Activated CD4-positive, CD25-positive, alpha-beta regulatory T cell treated with anti-CD3 and anti-CD28 coated beads, Interleukin-2, amount 50 U/mL, for 24 hours (primary cell): ENCODE measurements at regions not wholly inside any gene's neighbourhood (a gene's known extent, or its start where the extent isn't known, plus 50 kb on each side); places are given as distances from the start of the nearest gene placed in this dataset.
"Not testable (repeated sequence)": the region's sequence is repeated elsewhere in the genome, so short reads cannot be mapped to it uniquely, and the experiment has no call there.

ENCODE experiments used
- ATAC-seq, 2 donors: fragments of 150-1000 bp; cut with Tn5 transposase; one replicate each; pipeline ENCODE4 v1.10.0; 2021; ENCODE audit warnings: mild to moderate bottlenecking in 1 of 2, moderate library complexity in 1 of 2

DNA sequence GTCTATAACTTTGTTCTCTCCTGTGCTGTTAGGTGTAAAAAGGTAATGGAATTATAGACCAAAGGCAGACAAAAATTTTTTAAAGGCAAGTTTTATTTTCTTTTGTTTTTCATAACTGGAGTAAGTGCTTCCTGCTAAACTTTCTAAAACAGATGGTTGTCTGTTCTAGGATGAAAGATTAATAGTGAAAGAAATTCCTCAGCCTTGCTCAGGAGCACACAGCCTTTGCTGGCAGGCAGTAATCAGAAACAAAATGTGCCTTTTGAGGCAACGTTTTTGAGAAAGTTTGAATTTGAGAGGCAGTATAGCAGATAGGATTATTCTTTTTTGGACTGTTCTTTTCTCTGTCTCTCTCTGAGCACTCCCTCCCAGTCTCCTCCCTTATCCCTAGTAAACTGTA, 2749.5 kb downstream of the PCDH9 start:
- ATAC-seq: no peak

DNA sequence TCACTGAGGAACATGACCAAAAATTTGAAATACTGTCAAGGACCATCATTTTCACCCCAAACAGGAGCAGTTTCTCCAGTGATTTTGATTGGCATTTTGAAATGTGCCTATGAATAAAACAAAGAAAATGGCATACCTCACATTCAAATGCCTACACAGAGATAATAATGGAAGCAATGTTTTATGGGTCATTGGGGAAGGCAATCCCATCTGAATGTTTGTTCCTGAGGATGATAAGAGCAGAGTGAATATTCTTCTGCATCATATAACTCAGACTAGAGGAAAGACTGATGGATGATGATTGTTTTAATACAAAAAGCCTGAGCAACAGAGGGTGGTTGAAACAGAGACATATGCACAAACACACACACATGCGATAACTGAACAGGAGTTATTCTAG, 2749.9 kb downstream of the PCDH9 start:
- ATAC-seq: no peak

DNA sequence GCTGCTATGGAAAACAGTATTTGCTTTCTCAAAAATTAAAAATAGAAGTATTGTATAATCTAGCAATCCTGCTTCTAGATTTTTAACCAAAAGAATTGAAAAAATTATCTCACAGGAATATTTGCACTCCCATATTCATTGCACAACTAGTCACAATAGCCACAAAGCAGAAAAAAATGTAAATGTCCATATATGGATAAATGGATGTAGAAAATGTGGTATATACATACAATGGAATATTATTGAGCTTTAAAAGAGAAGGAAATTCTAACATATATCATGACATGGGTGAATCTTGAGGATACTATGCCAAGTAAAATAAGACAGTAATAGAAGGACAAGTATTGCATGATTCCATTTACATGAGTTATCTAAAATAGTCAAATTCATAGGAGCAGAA, 2753.0 kb downstream of the PCDH9 start:
- no peak for ATAC-seq

DNA sequence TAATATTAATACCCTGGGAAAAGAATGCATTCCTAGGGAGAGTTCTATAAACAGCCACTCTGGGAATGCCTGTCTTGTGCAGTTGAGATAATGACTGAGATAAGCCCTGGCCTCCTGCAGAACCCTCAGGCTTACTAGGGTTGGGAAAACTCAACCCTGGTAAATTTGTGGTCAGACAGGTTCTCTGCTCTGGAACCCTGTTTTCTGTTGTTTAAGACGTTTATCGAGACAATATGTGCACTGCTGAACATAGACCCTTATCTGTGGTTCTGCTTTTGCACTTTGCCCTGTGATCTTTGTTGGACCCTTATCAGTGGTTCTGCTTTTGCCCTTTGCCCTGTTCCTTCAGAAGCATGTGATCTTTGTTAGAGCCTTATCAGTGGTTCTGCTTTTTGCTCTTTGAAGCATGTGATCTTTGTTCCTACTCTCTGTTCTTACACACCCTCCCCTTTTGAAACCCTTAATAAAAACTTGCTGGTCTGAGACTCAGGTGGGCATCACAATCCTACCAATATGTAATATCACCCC, 2754.0 kb downstream of the PCDH9 start:
- not testable (repeated sequence) for ATAC-seq

DNA sequence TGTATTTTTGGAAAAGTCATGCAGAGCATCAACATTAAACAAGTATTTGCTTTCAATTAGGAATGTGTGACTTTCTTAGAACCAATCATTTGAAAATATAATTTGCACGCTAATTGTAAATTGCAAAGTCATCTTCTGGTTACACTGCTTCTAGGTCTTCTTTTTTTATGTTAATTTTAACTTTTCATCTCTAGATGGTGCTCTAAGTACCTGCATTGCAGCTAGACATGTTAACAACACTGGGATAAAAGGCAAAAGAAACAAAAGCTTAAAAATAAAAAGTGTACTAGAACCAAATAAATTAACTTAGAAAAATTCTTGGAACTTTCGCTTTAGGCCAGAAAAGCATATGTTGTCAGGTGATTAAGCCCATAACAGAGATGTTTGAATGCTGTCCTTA, 2758.2 kb downstream of the PCDH9 start:
- no peak for ATAC-seq

DNA sequence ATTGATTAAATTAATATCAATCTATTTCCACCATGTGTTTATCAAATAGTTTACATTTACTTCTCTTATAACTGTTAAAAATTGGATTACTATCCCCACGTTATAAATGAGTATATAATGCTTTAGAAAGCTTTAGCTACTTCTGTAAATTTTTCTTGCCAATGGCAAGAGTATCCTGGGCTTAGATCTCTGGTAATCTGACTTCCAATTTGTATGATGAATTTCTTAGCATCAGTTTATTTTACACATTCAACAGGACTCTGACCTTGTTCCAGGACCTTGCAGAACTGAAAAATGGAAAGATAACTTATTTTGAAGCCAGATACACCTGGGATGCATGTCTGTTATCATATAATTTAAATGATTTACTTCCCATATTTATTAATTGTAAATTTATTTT, 2759.4 kb downstream of the PCDH9 start:
- no peak for ATAC-seq

DNA sequence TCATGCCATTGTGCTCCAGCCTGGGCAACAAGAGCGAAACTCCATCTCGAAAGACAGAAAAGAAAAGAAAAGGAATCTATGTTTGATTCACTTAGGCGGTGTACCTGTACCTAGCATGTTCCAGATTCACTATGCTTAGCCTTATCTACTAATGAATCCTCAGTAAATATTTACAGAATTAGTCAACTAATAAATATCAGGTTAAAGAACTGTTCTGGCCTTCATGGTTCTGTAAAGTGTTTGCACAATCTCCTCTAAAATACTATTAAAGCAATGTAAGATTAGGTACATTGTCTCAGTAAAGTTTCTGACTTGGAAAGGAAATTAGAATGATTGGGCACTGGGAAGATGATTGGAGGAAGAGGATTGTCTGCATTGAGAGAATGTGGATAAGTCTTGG, 2770.4 kb downstream of the PCDH9 start:
- no peak for ATAC-seq

DNA sequence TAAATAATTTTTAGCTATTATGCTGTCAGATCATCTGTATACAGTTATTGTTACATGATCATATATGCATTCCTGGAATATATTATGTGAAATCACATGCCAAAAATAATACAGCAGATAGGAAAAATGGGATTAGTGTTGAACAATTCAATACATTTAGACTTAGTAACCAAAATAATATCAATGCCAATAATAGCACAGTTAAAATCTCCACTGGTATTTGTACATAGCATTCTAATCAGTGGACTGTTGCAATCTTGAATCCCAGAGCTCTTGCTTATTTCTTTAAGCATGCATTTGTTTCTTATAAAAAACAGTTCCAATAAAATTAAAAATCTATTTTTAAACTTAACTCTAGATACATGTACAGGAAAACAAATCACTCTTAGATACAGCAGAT, 2772.2 kb downstream of the PCDH9 start:
- ATAC-seq: no peak

DNA sequence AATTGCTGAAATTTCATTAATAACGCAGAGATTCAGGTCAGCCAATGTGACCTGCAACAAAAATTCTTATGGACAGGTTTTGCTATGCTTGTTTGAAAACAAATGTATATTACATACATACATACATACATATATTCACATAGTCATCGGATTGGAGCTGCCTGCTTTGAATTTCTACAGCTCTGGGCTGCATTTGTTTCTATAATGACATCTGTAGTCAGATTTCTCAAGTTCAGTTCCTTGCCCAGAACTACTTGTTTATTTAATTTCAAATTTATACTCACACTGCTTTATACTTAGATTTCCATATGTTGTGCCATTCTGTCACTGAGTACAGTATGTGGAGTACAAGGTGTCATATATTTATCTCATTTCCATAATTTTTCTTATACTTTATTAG, 2775.0 kb downstream of the PCDH9 start:
- ATAC-seq: no peak

DNA sequence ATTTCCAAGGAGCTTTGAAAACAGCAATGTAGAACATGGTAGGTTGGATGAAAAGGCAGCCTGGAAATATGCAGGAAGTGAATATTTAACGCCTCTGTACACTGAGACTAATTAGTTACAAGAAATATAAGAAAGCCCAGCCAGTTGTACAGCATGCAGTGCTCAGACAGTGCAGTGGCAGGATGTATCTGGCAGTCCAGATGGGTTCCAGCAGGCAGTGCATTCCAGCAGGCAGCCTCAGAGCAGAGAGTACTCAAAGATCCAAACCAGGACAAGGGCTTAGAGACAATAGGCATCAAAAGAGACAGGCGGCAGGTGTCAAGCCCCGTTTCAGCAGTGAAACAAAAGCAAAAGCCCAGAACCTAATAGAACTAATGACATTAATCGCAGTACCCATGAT, 2776.3 kb downstream of the PCDH9 start:
- ATAC-seq: no peak

DNA sequence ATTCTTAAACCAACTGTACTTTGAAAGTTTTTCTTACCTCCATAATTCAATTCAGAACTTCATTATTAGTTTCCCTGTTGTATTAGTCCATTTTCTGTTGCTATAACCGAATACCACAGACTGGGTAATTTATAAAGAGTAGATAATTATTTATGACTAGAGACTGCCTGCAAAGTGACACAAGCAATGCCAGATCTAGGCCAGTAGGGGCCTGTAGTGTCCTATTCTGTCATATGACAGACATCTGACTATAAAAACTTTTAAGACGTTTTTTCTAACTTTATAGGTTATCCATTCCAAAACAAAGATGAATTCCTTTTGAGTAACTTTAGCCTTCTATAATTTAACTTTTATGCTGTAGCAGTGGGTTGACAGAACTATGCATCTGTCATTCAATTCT, 2783.8 kb downstream of the PCDH9 start:
- ATAC-seq: no peak

DNA sequence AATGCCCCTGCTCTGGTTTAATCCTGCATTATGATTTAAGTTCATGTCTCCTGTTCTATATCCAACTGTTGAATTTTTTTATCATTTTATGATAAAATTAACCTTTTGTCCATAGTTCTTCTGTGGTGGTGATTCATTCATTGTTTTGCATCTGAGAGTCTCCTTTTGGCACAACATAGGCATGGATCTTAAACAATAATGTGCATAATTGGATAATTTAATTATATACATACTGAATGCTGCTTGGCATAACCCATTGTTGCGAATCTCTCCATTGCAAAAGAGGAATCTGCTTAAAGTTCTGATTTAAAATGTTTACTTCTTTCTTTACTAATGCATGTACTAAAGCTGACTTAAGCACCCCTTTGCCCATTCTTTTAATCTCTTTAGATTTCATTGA, 2788.4 kb downstream of the PCDH9 start:
- ATAC-seq: no peak

DNA sequence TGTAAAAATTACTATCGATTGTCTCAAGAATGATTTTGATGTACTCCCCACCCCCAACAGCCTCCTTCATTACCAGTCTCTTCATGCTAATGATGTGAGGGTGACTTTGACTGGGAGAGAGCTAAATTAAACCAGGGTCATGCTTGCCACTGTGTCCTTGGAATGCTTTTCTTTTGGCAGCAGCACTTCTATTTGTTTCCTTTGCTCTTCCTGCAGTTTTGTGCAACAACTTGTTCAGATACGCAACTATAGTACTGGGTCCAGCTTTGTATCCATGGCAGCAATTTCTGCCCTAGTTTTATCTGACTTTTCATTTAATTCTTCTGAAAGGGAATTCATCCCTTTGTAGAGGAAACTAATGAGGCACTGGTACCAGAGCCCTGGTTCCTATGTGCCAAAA, 2792.1 kb downstream of the PCDH9 start:
- no peak for ATAC-seq

DNA sequence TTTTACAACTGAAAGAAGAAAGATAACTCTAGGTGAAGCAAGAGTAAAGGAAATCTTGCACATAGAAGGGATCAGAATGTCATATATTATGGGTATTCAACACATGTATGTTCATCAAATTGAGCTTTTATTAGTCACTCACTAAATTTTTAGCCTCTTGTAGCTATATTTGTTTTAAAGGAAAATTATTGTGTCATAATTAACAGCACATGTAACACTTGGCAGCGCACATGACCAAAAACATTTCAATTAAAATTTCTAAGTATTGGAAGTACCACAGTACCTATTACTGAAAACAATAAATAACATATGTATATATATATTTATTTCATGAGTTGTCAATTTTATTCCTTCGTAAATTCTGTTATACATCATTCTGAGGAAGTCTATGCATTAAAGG, 2800.4 kb downstream of the PCDH9 start:
- no peak for ATAC-seq

DNA sequence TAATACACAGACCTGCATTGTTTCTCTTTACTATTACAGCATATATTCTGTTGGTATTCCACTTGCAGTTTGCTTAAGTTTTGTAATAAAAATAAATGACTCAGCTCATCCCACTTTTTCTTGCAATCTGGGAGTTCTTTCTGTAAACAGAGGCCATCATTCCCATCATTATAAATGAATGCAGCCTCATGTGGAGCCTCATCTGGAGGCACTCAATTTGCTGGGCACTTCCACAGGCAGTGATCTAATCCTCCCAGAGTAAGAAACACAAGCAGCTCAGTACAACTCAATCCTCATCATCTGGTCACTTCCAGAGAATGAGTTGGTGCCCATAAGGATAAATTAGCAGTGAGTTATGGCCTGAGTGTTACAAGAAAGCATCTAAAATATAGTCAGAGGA, 2801.9 kb downstream of the PCDH9 start:
- ATAC-seq: no peak

DNA sequence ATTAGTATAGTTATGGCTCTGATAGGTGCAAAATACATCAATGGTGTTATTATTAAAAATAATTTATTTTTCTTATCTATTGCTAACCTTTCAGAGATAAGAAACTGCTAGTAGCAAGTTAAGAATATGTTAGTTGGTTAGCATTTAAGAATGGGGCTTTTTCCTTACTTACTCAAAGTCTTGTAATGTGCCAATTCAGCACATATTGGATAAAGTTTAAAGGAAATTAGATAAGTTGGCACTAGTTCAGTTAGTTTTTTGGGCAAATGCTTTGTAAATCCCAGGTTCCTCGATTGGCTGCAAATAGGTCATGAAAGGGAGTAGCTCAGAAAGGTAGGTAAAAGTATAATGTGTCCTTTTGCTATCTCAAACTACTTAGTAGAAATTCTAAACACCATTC, 2806.7 kb downstream of the PCDH9 start:
- no peak for ATAC-seq

DNA sequence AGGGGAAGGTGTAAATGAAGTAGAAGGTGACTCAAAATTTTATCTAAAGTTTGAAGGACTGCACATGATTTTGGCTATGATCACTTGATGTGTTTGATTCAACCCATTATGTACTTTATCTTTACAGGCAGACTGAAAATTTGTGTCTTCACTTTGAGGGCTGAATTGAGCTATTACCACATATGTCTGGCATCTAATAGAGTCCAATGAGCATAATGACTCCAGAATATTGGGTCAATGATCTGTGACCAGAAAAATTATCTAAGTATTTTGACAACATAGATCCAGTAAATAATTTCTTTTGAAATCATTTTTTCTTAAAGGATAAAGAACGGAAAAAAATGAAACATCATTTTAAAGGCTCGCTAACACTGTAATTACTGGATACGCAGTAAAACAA, 2810.0 kb downstream of the PCDH9 start:
- ATAC-seq: no peak

DNA sequence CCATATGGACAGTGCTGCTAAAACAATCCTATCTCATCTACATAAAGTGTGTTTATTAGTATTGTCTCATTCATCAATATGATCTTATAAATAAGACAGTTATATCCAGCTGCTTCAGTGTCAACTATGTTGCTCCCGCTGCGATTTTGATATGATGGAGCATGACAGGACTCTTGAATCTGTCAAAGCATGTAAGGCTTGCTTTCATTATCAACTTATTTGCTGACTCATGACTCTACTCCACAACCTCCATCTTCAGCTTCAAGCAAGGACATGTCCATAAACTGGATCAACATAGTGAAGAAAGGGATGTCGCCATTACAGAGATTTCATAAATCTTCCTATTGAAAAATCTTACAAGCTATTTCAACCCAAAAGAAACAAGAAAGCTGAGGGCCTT, 2812.6 kb downstream of the PCDH9 start:
- ATAC-seq: no peak

DNA sequence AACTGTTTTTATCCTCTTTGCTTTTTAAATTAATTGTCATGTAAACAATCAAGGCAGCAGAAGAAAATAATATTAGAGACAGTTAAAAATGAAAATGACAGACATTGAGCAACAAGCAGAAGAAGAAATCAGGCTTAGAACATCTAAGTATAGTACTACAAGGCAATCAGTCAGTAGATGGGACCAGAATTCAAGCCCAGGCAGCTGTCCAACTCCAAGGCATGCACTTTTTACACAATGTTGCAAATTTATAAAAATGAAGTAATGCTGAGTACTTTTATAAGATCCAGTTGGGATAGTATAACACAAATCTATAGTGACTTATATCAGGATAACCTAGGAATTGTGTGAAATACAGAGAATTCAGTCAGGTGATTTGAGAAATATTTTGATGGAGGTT, 2815.8 kb downstream of the PCDH9 start:
- ATAC-seq: no peak

DNA sequence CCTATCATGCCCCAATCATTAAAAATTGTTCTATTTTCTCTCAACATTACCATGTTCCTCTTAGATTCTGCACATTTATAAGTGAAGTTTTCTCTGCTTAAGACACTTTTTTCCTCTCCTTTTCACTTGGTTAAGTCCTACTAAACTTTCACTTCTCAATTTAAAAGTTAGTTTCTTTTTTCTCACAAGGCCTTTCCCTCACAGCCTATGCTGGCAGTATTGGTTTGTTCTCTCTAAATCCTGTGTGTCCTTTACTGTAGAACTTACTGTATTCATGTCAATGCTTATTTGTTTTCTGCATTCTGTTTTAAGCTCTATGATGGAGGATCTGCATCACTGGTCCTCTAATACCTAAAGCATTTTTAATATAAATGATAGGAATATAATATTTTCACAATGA, 2816.6 kb downstream of the PCDH9 start:
- no peak for ATAC-seq

DNA sequence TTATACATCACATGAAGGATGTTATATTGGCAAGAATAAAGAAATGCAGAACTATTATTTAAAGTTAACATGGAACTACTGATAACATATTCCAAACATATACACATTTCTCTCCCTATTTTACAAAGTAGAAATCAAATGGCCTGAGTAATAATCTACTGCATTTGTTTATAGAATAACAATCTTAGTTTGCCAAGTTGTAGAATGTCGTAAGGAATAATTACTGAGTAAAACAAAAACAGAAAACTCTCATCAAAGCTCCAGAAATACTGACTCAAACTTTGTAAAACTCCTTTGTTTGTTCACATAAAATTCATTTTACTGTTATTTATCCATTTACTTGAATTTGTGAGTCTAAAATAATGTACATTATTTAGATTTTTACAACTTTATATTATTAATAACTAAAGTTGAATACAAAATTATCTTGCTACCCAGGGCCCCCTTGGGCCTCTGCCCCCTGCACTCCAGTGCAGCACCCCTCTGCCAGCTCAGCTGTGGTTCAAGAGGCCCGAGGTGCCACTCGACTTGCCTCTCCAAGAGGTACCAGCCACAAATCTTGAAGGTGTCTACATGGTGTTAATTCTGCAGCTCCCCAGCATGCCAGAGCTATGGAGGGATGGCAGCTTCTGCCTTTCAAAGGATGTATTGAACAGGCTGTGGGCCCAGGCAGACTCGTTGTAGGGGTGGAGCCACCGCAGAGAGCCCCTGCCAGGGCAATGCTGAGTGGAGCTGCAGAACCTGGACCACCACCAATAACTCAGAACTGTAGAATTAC, 2819.7 kb downstream of the PCDH9 start:
- ATAC-seq: no peak

DNA sequence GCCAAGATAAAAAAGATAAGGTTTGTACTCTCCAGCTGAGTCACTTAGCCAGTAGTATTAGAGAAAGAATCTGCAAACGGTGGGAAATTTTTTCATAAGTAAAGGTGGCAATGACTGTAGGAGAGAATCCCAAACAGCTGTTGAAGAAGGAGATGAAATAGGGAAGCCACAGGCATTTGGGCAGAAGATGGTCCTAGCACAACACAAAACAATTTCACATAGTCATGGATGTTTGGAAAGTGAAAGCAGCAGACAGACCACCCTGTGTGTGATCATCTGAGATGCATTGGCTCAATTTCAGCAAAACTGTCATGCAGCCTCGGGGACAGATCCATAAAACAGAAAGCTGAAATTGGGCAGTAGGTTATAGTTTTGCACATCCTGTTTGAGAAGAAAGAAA, 2832.4 kb downstream of the PCDH9 start:
- no peak for ATAC-seq

DNA sequence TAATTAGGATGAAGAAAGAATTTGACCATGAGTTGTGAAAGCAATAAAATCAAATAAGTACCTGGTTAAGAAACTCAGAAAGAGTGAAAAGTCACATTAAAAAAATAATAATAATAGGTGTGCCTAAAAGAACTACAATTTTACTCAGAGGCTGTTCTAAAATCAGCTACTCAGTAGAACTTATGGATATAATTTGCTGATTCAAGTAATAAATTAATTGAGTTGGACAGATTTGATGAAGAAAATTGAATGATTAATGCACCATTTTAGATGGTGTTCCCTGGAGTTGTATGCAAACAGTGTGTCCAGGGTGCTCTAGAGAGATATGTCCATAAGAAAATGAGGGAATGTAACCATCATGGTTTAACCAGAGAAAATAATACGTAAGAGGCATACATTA, 2852.5 kb downstream of the PCDH9 start:
- no peak for ATAC-seq

DNA sequence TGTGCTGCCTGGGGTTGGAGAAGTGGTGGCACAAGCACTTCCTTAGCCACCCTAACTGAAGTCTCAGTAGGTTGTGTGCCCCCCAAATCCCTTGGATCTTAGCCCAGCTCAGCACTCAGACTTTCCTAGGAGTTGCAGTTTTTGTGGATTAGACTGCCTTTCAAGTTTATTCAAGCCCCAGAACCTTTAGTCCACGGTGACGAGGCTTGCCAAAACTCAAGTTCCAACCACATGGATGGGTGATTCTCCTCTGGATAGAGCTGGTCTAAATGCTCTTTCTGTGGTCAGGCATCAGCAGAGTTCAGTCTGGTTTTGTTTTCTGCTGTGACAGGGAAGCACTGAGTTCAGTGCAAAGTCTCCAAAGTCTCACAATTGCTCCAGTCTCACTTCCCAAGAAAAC, 2858.7 kb downstream of the PCDH9 start:
- no peak for ATAC-seq

DNA sequence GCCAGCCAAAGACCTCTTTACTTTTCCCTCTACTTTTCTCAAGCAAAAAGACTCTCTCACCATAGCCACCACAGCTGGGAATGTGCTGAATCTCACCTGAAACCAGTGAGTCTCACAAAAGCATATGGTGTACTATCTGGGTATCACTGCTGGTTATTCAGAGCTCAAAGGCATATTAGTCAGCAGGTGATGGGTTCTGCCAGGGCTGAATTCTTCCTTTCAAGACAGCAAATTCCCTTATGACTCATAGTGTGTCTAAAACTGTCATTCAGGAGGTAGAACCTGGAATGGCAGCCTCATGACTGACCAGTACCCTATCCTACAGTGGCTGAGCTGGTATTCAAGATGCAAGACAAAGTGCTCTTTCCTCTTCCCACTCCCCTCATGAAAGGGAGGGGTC, 2859.1 kb downstream of the PCDH9 start:
- no peak for ATAC-seq
